Bronchial epithelial cell (primary cell): ENCODE measurements at regions not wholly inside any gene's neighbourhood (a gene's known extent, or its start where the extent isn't known, plus 50 kb on each side); places are given as distances from the start of the nearest gene placed in this dataset.

Experiments used
- DNase-seq: peaks from one replicate; pipeline ENCODE4 v3.0.0-alpha.2; 2010; ENCODE audit warnings: low read depth
- FAIRE-seq: peaks from 2 replicates; lab custom pipeline; 2011; peaks lifted over from hg19 to GRCh38; lab: Jason Lieb, UNC
- H3K27me3 ChIP-seq: 2 replicates; pipeline ENCODE4 v1.5.1; 2011; ENCODE audit warnings: low read length; ENCODE audit not compliant: control insufficient read depth, insufficient read depth
- H3K36me3 ChIP-seq: 2 replicates; pipeline ENCODE4 v1.5.1; 2011; ENCODE audit warnings: low read length; ENCODE audit not compliant: control insufficient read depth, insufficient read depth
- H3K4me3 ChIP-seq: 2 replicates; pipeline ENCODE4 v1.5.1; 2011; ENCODE audit warnings: mild to moderate bottlenecking, low read depth, low read length, control low read depth
- CTCF ChIP-seq: IDR thresholded peaks from 2 replicates; pipeline ENCODE4 v1.5.1; 2011; ENCODE audit warnings: mild to moderate bottlenecking, moderate library complexity, low read length, control low read depth, inconsistent platforms; ENCODE audit not compliant: insufficient read depth, severe bottlenecking

DNA sequence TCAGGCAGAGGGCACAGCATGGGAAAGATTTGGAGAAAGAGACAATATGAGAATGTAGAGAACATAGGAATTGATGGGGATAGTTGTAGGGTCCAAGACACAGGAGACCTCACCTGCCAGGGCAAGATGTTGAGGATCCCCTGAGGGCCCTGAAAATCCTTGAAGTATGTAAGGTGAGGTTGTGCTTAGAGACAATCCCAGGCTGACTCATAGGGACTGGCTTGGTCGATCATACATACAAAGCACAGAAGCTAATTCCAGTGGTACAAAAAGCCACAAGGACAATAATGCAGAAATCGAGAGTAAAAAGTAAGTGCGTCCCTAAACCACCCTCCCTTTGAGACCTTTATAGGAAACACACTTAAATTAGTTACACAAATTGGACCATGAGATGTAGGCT is 468.2 kb downstream of the MIAT start:
- FAIRE-seq (peak; percentile 92), DNase-seq (peak; percentile 68)
- Histone ChIP-seq H3K4me3 (no peak overlapping the region), H3K36me3 (no peaks in the 10 kb centered on the region), H3K27me3 (no peaks in the 10 kb centered on the region)
- no peak for TF ChIP-seq CTCF

GRCh38 chr22:27127911-27128310 is 470.5 kb downstream of the MIAT start:
- Histone ChIP-seq H3K27me3 (no peaks in the 10 kb centered on the region), H3K36me3 (no peaks in the 10 kb centered on the region), H3K4me3 (no peak overlapping the region)
- no peak for DNase-seq
- no peak for TF ChIP-seq CTCF
- FAIRE-seq = no peak

DNA sequence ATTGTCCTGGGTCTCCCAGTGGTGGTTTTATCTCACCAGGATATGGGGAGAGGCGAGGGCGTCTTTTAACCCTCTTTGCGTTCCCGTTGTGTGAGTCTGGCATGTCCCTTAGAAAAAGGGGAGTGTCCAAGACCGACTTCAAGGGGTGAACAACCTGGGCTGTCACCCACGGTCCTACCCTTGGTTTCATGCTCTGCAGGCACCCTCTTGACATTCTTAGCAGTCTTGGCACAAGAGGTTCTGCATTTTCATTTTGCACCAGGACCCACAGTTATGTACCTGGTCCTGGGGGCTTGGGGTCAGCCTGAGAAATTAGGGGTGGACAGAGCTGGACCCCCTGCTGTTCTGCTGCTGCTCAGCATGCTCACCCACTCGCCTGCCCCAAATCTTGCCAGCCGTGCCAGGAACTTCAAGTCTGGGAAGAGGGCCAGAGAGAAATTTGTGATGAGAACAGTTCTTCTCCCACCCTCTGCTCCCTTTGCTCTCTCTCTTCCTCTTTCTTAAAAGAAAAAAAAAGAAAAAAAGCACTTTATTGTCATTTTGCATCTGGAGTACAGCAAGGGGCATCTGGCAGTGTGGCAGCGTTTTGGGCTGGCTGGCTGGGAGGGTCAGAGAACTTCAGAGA is 471.2 kb downstream of the MIAT start:
- Histone ChIP-seq H3K27me3 (no peaks in the 10 kb centered on the region), H3K36me3 (no peaks in the 10 kb centered on the region), H3K4me3 (no peak overlapping the region)
- DNase-seq (no peak), FAIRE-seq (no peak)
- no peak for TF ChIP-seq CTCF

GRCh38 chr22:27129266-27129665 is 471.9 kb downstream of the MIAT start:
- DNase-seq = peak; percentile 98
- Histone ChIP-seq H3K27me3 (no peaks in the 10 kb centered on the region), H3K4me3 (no peak overlapping the region), H3K36me3 (no peaks in the 10 kb centered on the region)
- TF ChIP-seq CTCF = no peak
- FAIRE-seq = no peak

GRCh38 chr22:27130906-27131305 is 473.5 kb downstream of the MIAT start:
- FAIRE-seq (no peak), DNase-seq (peak; percentile 67)

More at GRCh38 chr22:27130906-27131305, 473.5 kb downstream of the MIAT start:
- Histone ChIP-seq H3K36me3 (no peaks in the 10 kb centered on the region), H3K27me3 (no peaks in the 10 kb centered on the region), H3K4me3 (no peak overlapping the region)
- TF ChIP-seq CTCF = no peak
